ENCODE measurements at regions not wholly inside any gene's neighbourhood (a gene's known extent, or its start where the extent isn't known, plus 50 kb on each side); places are given as distances from the start of the nearest gene placed in this dataset.
"Not testable (repeated sequence)": the region's sequence is repeated elsewhere in the genome, so short reads cannot be mapped to it uniquely, and the experiment has no call there.

- DNase-seq (ENCODE audit: low spot score) = no peak
Observed at GRCh38 chr16:26795184-26795583, 271.5 kb upstream of the C16orf82 start.

- no peak for DNase-seq (ENCODE audit: low spot score)
Observed at GRCh38 chr16:26801628-26802027, 265.1 kb upstream of the C16orf82 start.

- DNase-seq (ENCODE audit: low spot score) = no peak
Observed at GRCh38 chr16:26802440-26802839, 264.3 kb upstream of the C16orf82 start.

GRCh38 chr16:26802965-26803364 is 263.8 kb upstream of the C16orf82 start:
- DNase-seq (ENCODE audit: low spot score) = no peak

- no peak for DNase-seq (ENCODE audit: low spot score)
Observed at GRCh38 chr16:26806657-26807056, 260.1 kb upstream of the C16orf82 start.

- no peak for DNase-seq (ENCODE audit: low spot score)
Observed at GRCh38 chr16:26809461-26809860, 257.3 kb upstream of the C16orf82 start.

GRCh38 chr16:26816266-26816665 is 250.5 kb upstream of the C16orf82 start:
- DNase-seq (ENCODE audit: low spot score) = no peak

GRCh38 chr16:26816885-26817571 is 249.7 kb upstream of the C16orf82 start:
- no peak for DNase-seq (ENCODE audit: low spot score)

GRCh38 chr16:26818393-26818792 is 248.3 kb upstream of the C16orf82 start:
- DNase-seq (ENCODE audit: low spot score) = no peak

- no peak for DNase-seq (ENCODE audit: low spot score)
Observed at GRCh38 chr16:26824469-26824868, 242.3 kb upstream of the C16orf82 start.

- DNase-seq (ENCODE audit: low spot score) = no peak
Observed at GRCh38 chr16:26826500-26826899, 240.2 kb upstream of the C16orf82 start.

GRCh38 chr16:26827386-26827785 is 239.3 kb upstream of the C16orf82 start:
- no peak for DNase-seq (ENCODE audit: low spot score)

GRCh38 chr16:26830428-26831127 is 236.1 kb upstream of the C16orf82 start:
- no peak for DNase-seq (ENCODE audit: low spot score)

- not testable (repeated sequence) for DNase-seq (ENCODE audit: low spot score)
Observed at GRCh38 chr16:26836114-26836513, 230.6 kb upstream of the C16orf82 start.

GRCh38 chr16:26838931-26839330 is 227.8 kb upstream of the C16orf82 start:
- no peak for DNase-seq (ENCODE audit: low spot score)

- DNase-seq (ENCODE audit: low spot score) = no peak
Observed at GRCh38 chr16:26840691-26841090, 226.0 kb upstream of the C16orf82 start.

GRCh38 chr16:26856271-26856670 is 210.5 kb upstream of the C16orf82 start:
- no peak for DNase-seq (ENCODE audit: low spot score)

GRCh38 chr16:26856791-26857190 is 209.9 kb upstream of the C16orf82 start:
- DNase-seq (ENCODE audit: low spot score) = no peak

GRCh38 chr16:26857371-26857770 is 209.4 kb upstream of the C16orf82 start:
- DNase-seq (ENCODE audit: low spot score) = no peak

GRCh38 chr16:26860506-26860905 is 206.2 kb upstream of the C16orf82 start:
- DNase-seq (ENCODE audit: low spot score) = no peak

- DNase-seq (ENCODE audit: low spot score) = no peak
Observed at GRCh38 chr16:26863931-26864330, 202.8 kb upstream of the C16orf82 start.

GRCh38 chr16:26874318-26874717 is 192.4 kb upstream of the C16orf82 start:
- DNase-seq (ENCODE audit: low spot score) = not testable (repeated sequence)

- DNase-seq (ENCODE audit: low spot score) = no peak
Observed at GRCh38 chr16:26877421-26877820, 189.3 kb upstream of the C16orf82 start.

- DNase-seq (ENCODE audit: low spot score) = no peak
Observed at GRCh38 chr16:26885674-26886073, 181.1 kb upstream of the C16orf82 start.

Data from CD4-positive, alpha-beta T cell treated with Interleukin-2 at 100 ng/mL for 4 hours (primary cell).